ENCODE measurements at regions not wholly inside any gene's neighbourhood (a gene's known extent, or its start where the extent isn't known, plus 50 kb on each side); places are given as distances from the start of the nearest gene placed in this dataset.
"Not testable (repeated sequence)": the region's sequence is repeated elsewhere in the genome, so short reads cannot be mapped to it uniquely, and the experiment has no call there.

GRCh38 chr2:39874236-39874635 is 95.2 kb upstream of the THUMPD2 start:
- FAIRE-seq (no peak), DNase-seq (ENCODE audit: low spot score) (no peak)

GRCh38 chr2:39873586-39873985 is 94.5 kb upstream of the THUMPD2 start:
- FAIRE-seq (no peak), DNase-seq (ENCODE audit: low spot score) (no peak)

GRCh38 chr2:39872748-39873147 is 93.7 kb upstream of the THUMPD2 start:
- no peak for FAIRE-seq
- no peak for DNase-seq (ENCODE audit: low spot score)

GRCh38 chr2:39871291-39871761 is 92.3 kb upstream of the THUMPD2 start:
- DNase-seq (ENCODE audit: low spot score) = peak; percentile 75
- FAIRE-seq = peak; percentile 81

GRCh38 chr2:39870871-39871270 is 91.8 kb upstream of the THUMPD2 start:
- DNase-seq (ENCODE audit: low spot score) = no peak
- FAIRE-seq = no peak

GRCh38 chr2:39867268-39867667 is 88.2 kb upstream of the THUMPD2 start:
- no peak for FAIRE-seq
- DNase-seq (ENCODE audit: low spot score) = no peak

GRCh38 chr2:39865751-39866150 is 86.7 kb upstream of the THUMPD2 start:
- FAIRE-seq = no peak

GRCh38 chr2:39863672-39864071 is 84.6 kb upstream of the THUMPD2 start:
- FAIRE-seq = not testable (repeated sequence)

More at GRCh38 chr2:39865751-39866150, 86.7 kb upstream of the THUMPD2 start:
- DNase-seq (ENCODE audit: low spot score) = no peak

GRCh38 chr2:39860538-39860937 is 81.5 kb upstream of the THUMPD2 start:
- FAIRE-seq (no peak), DNase-seq (ENCODE audit: low spot score) (no peak)

More at GRCh38 chr2:39863672-39864071, 84.6 kb upstream of the THUMPD2 start:
- DNase-seq (ENCODE audit: low spot score) = not testable (repeated sequence)

GRCh38 chr2:39858677-39859076 is 79.6 kb upstream of the THUMPD2 start:
- DNase-seq (ENCODE audit: low spot score) (no peak), FAIRE-seq (no peak)

- DNase-seq (ENCODE audit: low spot score) (no peak), FAIRE-seq (no peak)
Measured at GRCh38 chr2:39855856-39856255, 76.8 kb upstream of the THUMPD2 start.

GRCh38 chr2:39854771-39855170 is 75.7 kb upstream of the THUMPD2 start:
- DNase-seq (ENCODE audit: low spot score) (no peak), FAIRE-seq (no peak)

GRCh38 chr2:39852831-39853230 is 73.8 kb upstream of the THUMPD2 start:
- DNase-seq (ENCODE audit: low spot score) (no peak), FAIRE-seq (no peak)

- DNase-seq (ENCODE audit: low spot score) = no peak
- no peak for FAIRE-seq
Measured at GRCh38 chr2:39851651-39852110, 72.6 kb upstream of the THUMPD2 start.

GRCh38 chr2:39851251-39851650 is 72.2 kb upstream of the THUMPD2 start:
- no peak for DNase-seq (ENCODE audit: low spot score)
- no peak for FAIRE-seq

GRCh38 chr2:39849982-39850526 is 71.0 kb upstream of the THUMPD2 start:
- DNase-seq (ENCODE audit: low spot score) (no peak), FAIRE-seq (no peak)

GRCh38 chr2:39849064-39849463 is 70.0 kb upstream of the THUMPD2 start:
- no peak for FAIRE-seq

GRCh38 chr2:39845460-39846146 is 66.5 kb upstream of the THUMPD2 start:
- DNase-seq (ENCODE audit: low spot score) (peak; percentile 72), FAIRE-seq (no peak)

More at GRCh38 chr2:39849064-39849463, 70.0 kb upstream of the THUMPD2 start:
- no peak for DNase-seq (ENCODE audit: low spot score)

GRCh38 chr2:39839261-39839848 is 60.3 kb upstream of the THUMPD2 start:
- no peak for FAIRE-seq

GRCh38 chr2:39838589-39838988 is 59.5 kb upstream of the THUMPD2 start:
- no peak for DNase-seq (ENCODE audit: low spot score)
- no peak for FAIRE-seq

More at GRCh38 chr2:39839261-39839848, 60.3 kb upstream of the THUMPD2 start:
- DNase-seq (ENCODE audit: low spot score) = no peak

- DNase-seq (ENCODE audit: low spot score) (peak; percentile 32), FAIRE-seq (no peak)
Measured at GRCh38 chr2:39837856-39838453, 58.9 kb upstream of the THUMPD2 start.

GRCh38 chr2:39836638-39837037 is 57.6 kb upstream of the THUMPD2 start:
- FAIRE-seq (no peak), DNase-seq (ENCODE audit: low spot score) (no peak)

All from urothelium cell line (cell line).